Progenitor cell of endocrine pancreas (in vitro differentiated cells): ENCODE measurements at regions not wholly inside any gene's neighbourhood (a gene's known extent, or its start where the extent isn't known, plus 50 kb on each side); places are given as distances from the start of the nearest gene placed in this dataset.

Experiments used
- DNase-seq: peaks from one replicate; pipeline ENCODE4 v3.0.0; 2021; ENCODE audit warnings: low spot score; ENCODE audit not compliant: unreplicated experiment
- H3K27ac Mint-ChIP-seq: 2 replicates; pipeline ENCODE4 v1.8.0; 2021; ENCODE audit warnings: mild to moderate bottlenecking, moderate library complexity, mixed read lengths
- H3K27me3 Mint-ChIP-seq: 2 replicates; pipeline ENCODE4 v1.8.0; 2021; ENCODE audit warnings: mixed read lengths
- H3K36me3 Mint-ChIP-seq: 2 replicates; pipeline ENCODE4 v1.8.0; 2022; ENCODE audit warnings: mixed read lengths; ENCODE audit not compliant: insufficient read depth
- H3K4me1 Mint-ChIP-seq: 2 replicates; pipeline ENCODE4 v1.8.0; 2021; ENCODE audit warnings: low read depth, mixed read lengths
- H3K4me3 Mint-ChIP-seq: 2 replicates; pipeline ENCODE4 v1.8.0; 2021; ENCODE audit warnings: low read depth, mild to moderate bottlenecking, moderate library complexity, mixed read lengths
- H3K9me3 Mint-ChIP-seq: 2 replicates; pipeline ENCODE4 v1.8.0; 2021; ENCODE audit warnings: low read depth, mixed read lengths
- TF ChIP-seq, protein P1 (sequence below): fragments of 200-600 bp; sonication (generic); IDR thresholded peaks from one replicate; pipeline ENCODE4 v1.5.0; 2021; ENCODE audit warnings: antibody characterized with exemption, mild to moderate bottlenecking; ENCODE audit not compliant: unreplicated experiment

DNA sequence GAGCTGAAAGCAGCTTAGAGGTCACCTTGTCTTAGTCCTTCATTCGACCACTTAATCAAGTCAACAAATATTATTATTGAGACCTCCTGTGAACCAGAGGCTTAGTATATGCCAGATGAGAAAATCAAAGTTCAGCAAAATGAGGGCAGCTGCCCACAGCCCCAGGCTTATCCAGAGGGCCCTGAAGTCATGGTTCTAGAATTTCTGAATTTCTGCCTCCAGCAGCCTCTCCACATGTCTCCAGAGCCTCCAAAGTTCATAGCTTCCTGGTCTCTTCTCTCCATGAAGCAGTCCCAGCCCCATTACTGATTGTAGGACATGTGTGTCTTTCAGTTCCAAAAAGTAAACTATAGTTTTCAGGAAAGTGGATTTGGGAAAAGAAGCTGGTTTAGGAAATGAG is 96.9 kb upstream of the TSC22D2 start:
- Mint-ChIP-seq H3K4me3 (no peak overlapping the region), H3K4me1 (peaks cover 28% of the 10 kb centered on the region), H3K36me3 (no peaks in the 10 kb centered on the region), H3K27me3 (no peaks in the 10 kb centered on the region), H3K9me3 (no peaks in the 10 kb centered on the region), H3K27ac (no peak overlapping the region)
- DNase-seq, result no peak
- TF ChIP-seq, protein P1, sequence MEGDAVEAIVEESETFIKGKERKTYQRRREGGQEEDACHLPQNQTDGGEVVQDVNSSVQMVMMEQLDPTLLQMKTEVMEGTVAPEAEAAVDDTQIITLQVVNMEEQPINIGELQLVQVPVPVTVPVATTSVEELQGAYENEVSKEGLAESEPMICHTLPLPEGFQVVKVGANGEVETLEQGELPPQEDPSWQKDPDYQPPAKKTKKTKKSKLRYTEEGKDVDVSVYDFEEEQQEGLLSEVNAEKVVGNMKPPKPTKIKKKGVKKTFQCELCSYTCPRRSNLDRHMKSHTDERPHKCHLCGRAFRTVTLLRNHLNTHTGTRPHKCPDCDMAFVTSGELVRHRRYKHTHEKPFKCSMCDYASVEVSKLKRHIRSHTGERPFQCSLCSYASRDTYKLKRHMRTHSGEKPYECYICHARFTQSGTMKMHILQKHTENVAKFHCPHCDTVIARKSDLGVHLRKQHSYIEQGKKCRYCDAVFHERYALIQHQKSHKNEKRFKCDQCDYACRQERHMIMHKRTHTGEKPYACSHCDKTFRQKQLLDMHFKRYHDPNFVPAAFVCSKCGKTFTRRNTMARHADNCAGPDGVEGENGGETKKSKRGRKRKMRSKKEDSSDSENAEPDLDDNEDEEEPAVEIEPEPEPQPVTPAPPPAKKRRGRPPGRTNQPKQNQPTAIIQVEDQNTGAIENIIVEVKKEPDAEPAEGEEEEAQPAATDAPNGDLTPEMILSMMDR, result no peak

DNA sequence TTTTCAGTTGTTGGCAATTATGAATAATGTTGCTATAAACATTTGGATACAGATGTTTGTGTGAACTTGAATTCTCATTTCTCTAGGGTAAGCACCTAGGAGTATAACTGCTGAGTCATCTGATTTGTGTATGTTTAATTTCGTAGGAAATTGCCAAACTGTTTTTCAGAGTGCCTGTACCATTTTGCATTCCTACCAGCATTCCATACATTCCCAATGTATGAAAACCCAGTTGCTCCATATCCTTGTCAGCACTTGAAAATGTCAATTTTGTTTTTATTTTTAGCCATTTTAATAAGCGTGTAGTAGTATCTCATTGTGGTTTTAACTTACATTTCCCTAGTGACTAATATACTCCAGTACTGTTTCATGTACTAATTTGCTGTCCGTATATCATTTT is 98.5 kb upstream of the TSC22D2 start:
- H3K27me3 Mint-ChIP-seq, result no peaks in the 10 kb centered on the region
- no peaks in the 10 kb centered on the region for H3K9me3 Mint-ChIP-seq
- TF ChIP-seq, protein P1, result no peak
- no peak overlapping the region for H3K27ac Mint-ChIP-seq
- H3K4me1 Mint-ChIP-seq, result peaks cover 17% of the 10 kb centered on the region
- DNase-seq, result no peak
- no peaks in the 10 kb centered on the region for H3K36me3 Mint-ChIP-seq
- no peak overlapping the region for H3K4me3 Mint-ChIP-seq

DNA sequence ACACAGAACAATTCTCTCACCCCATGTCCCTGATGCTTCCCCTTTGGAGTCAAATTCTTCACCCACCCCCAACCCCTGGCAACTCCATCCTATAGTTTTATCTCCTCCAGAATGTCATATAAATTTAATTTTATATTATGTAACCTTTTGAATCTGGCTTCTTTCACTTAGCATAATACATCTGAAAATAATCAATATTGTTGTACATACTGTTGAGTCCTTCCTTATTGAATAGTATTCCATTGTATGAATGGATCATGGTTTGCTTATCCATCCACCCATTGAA is 98.9 kb upstream of the TSC22D2 start:
- TF ChIP-seq, protein P1, result no peak
- peaks cover 14% of the 10 kb centered on the region for H3K4me1 Mint-ChIP-seq
- no peak for DNase-seq
- H3K9me3 Mint-ChIP-seq, result no peaks in the 10 kb centered on the region
- H3K27ac Mint-ChIP-seq, result no peak overlapping the region
- no peaks in the 10 kb centered on the region for H3K36me3 Mint-ChIP-seq
- H3K27me3 Mint-ChIP-seq, result no peaks in the 10 kb centered on the region
- no peak overlapping the region for H3K4me3 Mint-ChIP-seq

DNA sequence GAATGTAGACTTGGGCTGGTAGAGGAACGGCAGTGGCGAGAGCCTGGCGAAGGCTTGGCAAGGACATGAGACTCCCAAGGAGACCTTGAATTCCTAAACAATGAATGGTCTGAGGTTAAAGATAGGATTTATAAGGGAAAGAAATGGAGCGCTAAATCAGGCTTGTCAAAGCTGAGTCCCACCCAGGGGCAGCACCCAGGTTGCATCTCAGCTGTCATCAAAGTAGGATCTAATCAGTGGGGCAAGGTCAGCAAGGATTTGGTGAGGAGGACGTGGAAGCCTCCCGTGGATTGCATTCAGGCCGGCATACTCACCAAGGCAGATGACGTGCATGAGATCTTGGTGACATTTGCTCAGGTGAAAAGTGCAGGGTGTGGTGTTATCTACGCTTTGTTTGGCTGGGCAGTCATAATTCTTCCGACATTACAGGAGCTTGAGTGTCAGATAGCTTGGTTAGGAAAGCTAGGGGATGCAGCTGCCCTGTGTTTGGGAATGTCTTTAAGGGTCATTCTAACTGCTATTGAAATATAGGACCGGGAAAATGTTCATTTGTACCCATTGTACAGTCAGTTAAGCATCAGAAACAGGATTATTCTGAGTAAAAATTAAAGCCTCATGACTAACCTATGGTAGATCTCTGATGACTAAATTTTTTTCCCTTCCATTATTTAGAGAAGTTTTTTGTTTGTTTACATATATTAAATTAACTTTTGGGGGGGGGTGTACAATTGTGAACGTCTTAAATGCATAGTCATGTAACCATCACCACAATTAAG is 99.4 kb upstream of the TSC22D2 start:
- H3K36me3 Mint-ChIP-seq, result no peaks in the 10 kb centered on the region
- TF ChIP-seq, protein P1, result no peak
- H3K27ac Mint-ChIP-seq, result no peak overlapping the region
- no peaks in the 10 kb centered on the region for H3K9me3 Mint-ChIP-seq
- H3K4me3 Mint-ChIP-seq, result no peak overlapping the region
- peaks cover 8% of the 10 kb centered on the region for H3K4me1 Mint-ChIP-seq
- no peaks in the 10 kb centered on the region for H3K27me3 Mint-ChIP-seq
- no peak for DNase-seq

DNA sequence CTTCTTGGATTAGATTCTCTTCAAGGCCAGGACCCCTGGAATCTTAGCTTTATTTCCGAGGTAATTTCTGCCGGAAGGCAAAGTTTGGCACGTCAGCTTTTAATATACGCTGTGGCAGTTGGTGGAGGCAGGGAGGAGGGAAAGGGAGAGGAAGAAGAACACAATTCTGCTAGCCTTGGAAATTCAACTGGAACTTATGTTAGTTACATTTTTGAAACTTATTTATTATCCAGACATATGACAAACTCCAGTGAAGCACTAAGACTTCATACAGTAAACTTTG is 100.1 kb upstream of the TSC22D2 start:
- Mint-ChIP-seq H3K9me3 (no peaks in the 10 kb centered on the region), H3K4me1 (peaks cover 5% of the 10 kb centered on the region), H3K36me3 (no peaks in the 10 kb centered on the region), H3K27ac (no peak overlapping the region), H3K4me3 (no peak overlapping the region), H3K27me3 (no peaks in the 10 kb centered on the region)
- DNase-seq, result no peak
- TF ChIP-seq, protein P1, result no peak
